Inferior parietal cortex (tissue), 1 donor: ENCODE measurements at regions not wholly inside any gene's neighbourhood (a gene's known extent, or its start where the extent isn't known, plus 50 kb on each side); places are given as distances from the start of the nearest gene placed in this dataset.
"Not testable (repeated sequence)": the region's sequence is repeated elsewhere in the genome, so short reads cannot be mapped to it uniquely, and the experiment has no call there.

ENCODE experiments used
- DNase-seq: peaks from one replicate; pipeline ENCODE4 v3.0.0-alpha.2; 2016; ENCODE audit errors: extremely low spot score

- DNase-seq: no peak
Measured at GRCh38 chr5:96134886-96135285, 173.2 kb upstream of the ELL2 start.

GRCh38 chr5:96133341-96134079, 171.9 kb upstream of the ELL2 start:
- DNase-seq: no peak

DNA sequence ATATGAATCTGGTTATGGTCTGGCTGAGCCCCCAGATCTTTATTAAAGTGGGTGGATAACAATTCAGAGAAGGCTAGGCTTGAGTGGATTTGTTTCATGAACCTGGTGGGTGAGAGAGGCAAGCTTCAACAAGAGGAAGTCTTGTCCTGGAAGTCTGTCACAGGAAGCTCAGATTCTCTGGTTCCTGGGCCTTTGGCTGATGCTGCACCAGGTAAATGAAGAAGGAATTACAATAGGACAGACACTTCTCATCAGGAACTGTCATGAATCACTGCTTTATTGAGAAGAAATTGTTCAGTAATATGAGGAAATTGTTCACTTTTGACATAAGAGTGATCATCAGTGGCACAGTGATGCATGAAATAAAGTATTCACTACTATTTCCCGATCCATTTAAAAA, 167.6 kb upstream of the ELL2 start:
- DNase-seq: no peak

- DNase-seq: no peak
Measured at GRCh38 chr5:96128204-96128864, 166.7 kb upstream of the ELL2 start.

DNA sequence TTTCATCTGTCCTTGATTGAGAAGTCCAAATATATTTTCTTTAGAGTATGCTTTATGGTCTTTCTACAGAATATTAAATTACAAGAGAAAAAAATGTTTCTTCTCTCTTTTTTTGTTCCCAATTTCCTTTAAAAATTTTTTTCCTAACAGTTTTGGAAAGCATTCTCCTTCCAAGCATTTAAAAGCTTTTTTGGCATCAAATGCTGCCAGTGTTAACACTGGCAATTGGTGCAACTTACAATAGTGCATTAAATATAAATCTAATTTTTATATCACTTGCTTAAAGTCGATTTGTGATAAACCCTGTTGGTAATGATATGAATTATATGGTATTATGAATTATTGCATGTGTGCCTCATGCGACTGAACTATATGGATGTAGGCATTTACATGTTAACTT, 165.9 kb upstream of the ELL2 start:
- no peak for DNase-seq

GRCh38 chr5:96125231-96125891, 163.7 kb upstream of the ELL2 start:
- DNase-seq: no peak

DNA sequence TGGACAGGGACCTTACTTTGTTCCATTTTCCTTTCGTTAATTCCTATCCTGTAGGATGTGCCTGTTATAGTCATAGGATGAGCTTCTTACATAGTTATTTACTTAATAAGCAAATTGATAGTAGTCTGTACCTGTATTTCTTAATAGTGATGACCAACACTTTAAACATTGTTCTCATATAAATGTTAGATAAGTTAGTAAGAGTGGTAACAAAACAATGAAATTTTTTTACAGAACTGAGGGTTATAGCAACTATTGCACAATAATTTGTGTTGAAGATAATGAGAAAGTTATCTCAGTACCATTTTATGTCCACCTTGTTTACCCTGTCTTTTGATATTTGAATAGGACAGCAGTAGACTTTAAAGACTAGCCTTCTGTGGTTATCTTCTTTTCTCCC, 162.9 kb upstream of the ELL2 start:
- DNase-seq: no peak

GRCh38 chr5:96123418-96123817, 161.8 kb upstream of the ELL2 start:
- no peak for DNase-seq

DNA sequence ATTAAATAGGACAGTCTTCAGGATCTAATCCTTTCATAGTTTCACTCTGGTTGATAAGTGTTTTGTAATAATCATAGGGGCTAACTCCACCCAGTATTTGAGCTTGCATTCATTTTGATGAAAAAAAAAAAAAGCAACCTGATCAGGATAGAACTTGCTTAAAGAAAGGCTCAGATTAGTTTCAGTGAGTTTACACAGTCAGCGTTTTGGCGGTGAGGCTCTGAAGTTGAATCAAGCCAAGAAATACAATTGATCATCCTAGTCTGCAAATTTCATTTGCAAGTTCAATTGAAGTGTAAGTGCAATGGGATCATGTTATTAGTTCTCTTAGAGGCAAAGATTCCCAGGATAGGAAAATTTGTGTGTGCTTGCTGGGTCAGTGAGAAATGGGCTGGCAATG, 159.7 kb upstream of the ELL2 start:
- DNase-seq: no peak

GRCh38 chr5:96120120-96120519, 158.5 kb upstream of the ELL2 start:
- no peak for DNase-seq

GRCh38 chr5:96117771-96118651, 156.4 kb upstream of the ELL2 start:
- no peak for DNase-seq

DNA sequence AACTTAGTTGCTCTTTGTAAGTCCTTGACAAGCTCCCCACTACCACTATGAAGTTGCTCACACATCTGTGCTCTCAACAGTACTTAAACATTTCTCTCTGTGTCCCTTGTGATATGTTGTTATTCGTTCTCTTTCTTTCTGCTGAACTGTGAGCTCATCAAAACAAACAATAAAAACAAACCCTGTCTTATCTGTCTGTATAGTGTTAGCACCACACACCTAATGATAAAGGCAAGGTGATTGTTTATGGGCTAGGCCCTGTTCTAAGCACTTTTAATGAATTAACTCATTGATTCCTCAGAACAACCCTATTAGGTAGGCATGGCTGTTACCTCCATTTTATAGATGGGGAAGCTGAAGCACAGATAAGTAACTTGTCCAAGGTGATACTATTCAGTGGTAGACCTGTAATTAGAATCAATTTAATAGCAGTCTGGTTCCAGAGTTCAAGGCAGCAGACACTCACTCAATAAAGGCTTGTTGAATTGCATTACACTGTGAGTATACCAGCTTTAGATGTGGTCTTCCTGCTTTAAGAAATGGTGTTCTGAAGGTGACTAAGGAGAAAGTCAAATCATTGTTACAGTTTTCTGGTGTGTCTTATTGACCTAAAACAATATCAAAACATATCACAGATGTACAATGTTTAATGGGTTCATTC, 153.6 kb upstream of the ELL2 start:
- no peak for DNase-seq

GRCh38 chr5:96114736-96115135, 153.1 kb upstream of the ELL2 start:
- DNase-seq: no peak

GRCh38 chr5:96113170-96113939, 151.7 kb upstream of the ELL2 start:
- no peak for DNase-seq

DNA sequence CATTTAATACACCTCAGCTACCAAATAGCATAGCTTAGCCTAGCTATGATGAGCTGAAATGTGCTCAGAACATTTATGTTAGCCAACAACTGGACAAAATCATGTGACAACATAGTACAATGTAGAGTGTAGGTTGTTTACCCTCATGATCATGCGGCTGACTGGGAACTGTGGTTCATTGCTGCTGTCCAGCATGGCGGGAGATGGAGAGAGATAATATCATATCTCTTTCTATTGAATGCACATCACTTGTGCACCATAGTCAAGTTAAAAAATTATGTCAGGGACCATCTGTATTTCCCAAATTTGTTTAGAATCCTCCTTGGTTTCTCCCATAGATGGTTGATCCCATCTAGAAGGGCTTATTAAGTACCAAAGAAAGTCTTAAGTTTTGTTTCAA, 151.1 kb upstream of the ELL2 start:
- no peak for DNase-seq

GRCh38 chr5:96112123-96112670, 150.5 kb upstream of the ELL2 start:
- no peak for DNase-seq

DNA sequence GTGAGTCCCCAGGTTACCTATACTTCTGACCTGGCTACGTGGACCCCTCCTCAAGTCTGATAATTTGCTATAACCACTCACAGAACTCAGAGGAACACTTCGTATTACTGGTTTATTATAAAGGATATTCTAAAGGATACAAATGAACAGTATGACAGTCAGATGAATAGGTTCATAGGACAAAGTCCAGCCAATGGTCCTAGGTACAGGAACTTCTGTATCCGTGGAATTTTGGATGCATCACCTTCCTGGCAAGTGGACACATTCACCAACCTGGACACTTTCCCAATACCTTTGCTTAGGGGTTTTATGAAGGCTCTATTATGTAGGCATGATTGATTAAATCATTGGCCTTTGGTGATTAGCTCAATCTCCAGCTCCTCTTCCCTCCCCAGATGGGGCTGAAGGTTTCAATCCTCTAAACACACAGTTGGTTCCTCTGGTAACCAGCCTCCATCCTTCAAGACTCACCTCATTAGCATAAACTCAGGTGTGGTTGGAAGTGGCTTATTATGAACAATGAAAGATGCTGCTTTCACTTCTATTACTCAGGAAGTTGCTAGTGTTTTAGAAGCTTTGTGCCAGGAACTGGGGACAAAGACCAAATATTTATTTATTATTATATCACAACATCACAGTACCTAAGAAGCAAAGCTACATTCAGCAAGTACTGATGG, 149.6 kb upstream of the ELL2 start:
- DNase-seq: no peak

DNA sequence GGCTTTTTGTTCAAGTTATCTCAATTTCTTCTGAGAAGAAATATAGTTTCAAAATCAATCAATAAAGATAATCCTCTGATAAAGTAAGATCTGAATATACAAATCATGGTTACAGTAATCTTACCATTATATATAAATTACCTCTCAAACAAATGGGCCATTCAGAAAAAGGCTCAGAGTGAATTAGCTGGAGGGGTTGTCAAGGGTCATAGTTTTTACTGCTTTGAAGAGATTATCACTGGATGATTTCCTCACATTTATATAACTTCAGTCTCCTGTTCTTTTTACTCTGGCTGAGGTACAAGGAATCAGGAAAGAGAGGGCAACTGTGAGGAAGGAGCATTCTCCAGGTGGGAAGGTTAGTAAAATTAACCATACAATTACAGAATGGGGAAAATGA, 148.6 kb upstream of the ELL2 start:
- DNase-seq: no peak

- not testable (repeated sequence) for DNase-seq
Measured at GRCh38 chr5:96108629-96109028, 147.0 kb upstream of the ELL2 start.

- not testable (repeated sequence) for DNase-seq
Measured at GRCh38 chr5:96103829-96104228, 142.2 kb upstream of the ELL2 start.
